ENCODE measurements at regions not wholly inside any gene's neighbourhood (a gene's known extent, or its start where the extent isn't known, plus 50 kb on each side); places are given as distances from the start of the nearest gene placed in this dataset.
"Not testable (repeated sequence)": the region's sequence is repeated elsewhere in the genome, so short reads cannot be mapped to it uniquely, and the experiment has no call there.

GRCh38 chr5:166282939-166283338 is 2008.5 kb upstream of the WWC1 start:
- ATAC-seq (no peak), DNase-seq (no peak)
- Histone ChIP-seq H3K27ac (no peak overlapping the region), H3K36me3 (replicated peaks in 1 of 2; ENCODE audit: insufficient read depth in 1 of 2, low read depth in 2 of 2) (no peaks in the 10 kb centered on the region), H3K4me3 (no peak overlapping the region), H3K9me3 (no peaks in the 10 kb centered on the region), H3K27me3 (no peaks in the 10 kb centered on the region), H3K4me1 (no peaks in the 10 kb centered on the region)
- no peak for TF ChIP-seq POLR2A (IDR thresholded peaks at IDR 0.05)
- WGBS, 2 donors = 76 to 90% methylated on average over 3 of the region's 3 CpGs
- intact Hi-C loops (cut with DNase I) = no loop called here

GRCh38 chr5:166285361-166285760 is 2006.1 kb upstream of the WWC1 start:
- Histone ChIP-seq H3K4me1 (no peaks in the 10 kb centered on the region), H3K9me3 (peaks cover 0 to under 1% (median 0%) of the 10 kb centered on the region in 3 donors), H3K4me3 (no peak overlapping the region), H3K36me3 (replicated peaks in 1 of 2; ENCODE audit: insufficient read depth in 1 of 2, low read depth in 2 of 2) (no peaks in the 10 kb centered on the region), H3K27ac (no peak overlapping the region), H3K27me3 (no peaks in the 10 kb centered on the region)
- 64 to 72% methylated on average over 2 of the region's 2 CpGs for WGBS, 2 donors
- no peak for DNase-seq
- intact Hi-C loops (cut with DNase I) = no loop called here
- ATAC-seq = no peak
- TF ChIP-seq POLR2A (IDR thresholded peaks at IDR 0.05) (no peak), CTCF (IDR thresholded peaks at IDR 0.05) (no peak)

GRCh38 chr5:166286832-166287231 is 2004.6 kb upstream of the WWC1 start:
- H3K27ac ChIP-seq = no peak overlapping the region
- DNase-seq (no peak), ATAC-seq (no peak)
- no peaks in the 10 kb centered on the region for H3K27me3 ChIP-seq
- intact Hi-C loops (cut with DNase I) = no loop called here
- peaks cover 0 to 6% (median 0%) of the 10 kb centered on the region in 3 donors for H3K9me3 ChIP-seq
- TF ChIP-seq POLR2A (IDR thresholded peaks at IDR 0.05) = no peak
- TF ChIP-seq CTCF (IDR thresholded peaks at IDR 0.05) = no peak
- WGBS, 2 donors = 59 to 60% methylated on average over 3 of the region's 3 CpGs
- H3K4me3 ChIP-seq = no peak overlapping the region
- H3K36me3 ChIP-seq (replicated peaks in 1 of 2; ENCODE audit: insufficient read depth in 1 of 2, low read depth in 2 of 2) = no peaks in the 10 kb centered on the region
- no peaks in the 10 kb centered on the region for H3K4me1 ChIP-seq

GRCh38 chr5:166287866-166288265 is 2003.6 kb upstream of the WWC1 start:
- Histone ChIP-seq H3K4me3 (no peak overlapping the region), H3K4me1 (no peaks in the 10 kb centered on the region), H3K9me3 (peaks cover 0 to 6% (median 0%) of the 10 kb centered on the region in 3 donors), H3K27me3 (no peaks in the 10 kb centered on the region), H3K27ac (no peak overlapping the region), H3K36me3 (replicated peaks in 1 of 2; ENCODE audit: insufficient read depth in 1 of 2, low read depth in 2 of 2) (no peaks in the 10 kb centered on the region)
- intact Hi-C loops (cut with DNase I) = no loop called here
- ATAC-seq (no peak), DNase-seq (no peak)
- 41 to 54% methylated on average over 1 of the region's 1 CpG for WGBS, 2 donors
- no peak for TF ChIP-seq POLR2A (IDR thresholded peaks at IDR 0.05)
- TF ChIP-seq CTCF (IDR thresholded peaks at IDR 0.05) = no peak

- H3K4me1 ChIP-seq; DNase-seq; H3K27ac ChIP-seq; H3K36me3 ChIP-seq (replicated peaks in 1 of 2; ENCODE audit: insufficient read depth in 1 of 2, low read depth in 2 of 2); H3K27me3 ChIP-seq; intact Hi-C loops (cut with DNase I); H3K4me3 ChIP-seq; ATAC-seq; H3K9me3 ChIP-seq: not testable (repeated sequence)
- WGBS, 2 donors = 73 to 82% methylated on average over 2 of the region's 2 CpGs
Measured at GRCh38 chr5:166291800-166292199, 1999.6 kb upstream of the WWC1 start.

GRCh38 chr5:166293892-166294291 is 1997.6 kb upstream of the WWC1 start:
- ATAC-seq (no peak), DNase-seq (no peak)
- Histone ChIP-seq H3K27ac (no peak overlapping the region), H3K4me3 (no peak overlapping the region), H3K9me3 (peaks cover 0 to 6% (median 0%) of the 10 kb centered on the region in 3 donors), H3K27me3 (no peaks in the 10 kb centered on the region), H3K4me1 (no peaks in the 10 kb centered on the region), H3K36me3 (replicated peaks in 1 of 2; ENCODE audit: insufficient read depth in 1 of 2, low read depth in 2 of 2) (no peaks in the 10 kb centered on the region)
- no peak for TF ChIP-seq CTCF (IDR thresholded peaks at IDR 0.05)
- no peak for TF ChIP-seq POLR2A (IDR thresholded peaks at IDR 0.05)
- intact Hi-C loops (cut with DNase I) = no loop called here
- 56 to 74% methylated on average over 5 of the region's 5 CpGs for WGBS, 2 donors
